ENCODE measurements at regions not wholly inside any gene's neighbourhood (a gene's known extent, or its start where the extent isn't known, plus 50 kb on each side); places are given as distances from the start of the nearest gene placed in this dataset.

DNA sequence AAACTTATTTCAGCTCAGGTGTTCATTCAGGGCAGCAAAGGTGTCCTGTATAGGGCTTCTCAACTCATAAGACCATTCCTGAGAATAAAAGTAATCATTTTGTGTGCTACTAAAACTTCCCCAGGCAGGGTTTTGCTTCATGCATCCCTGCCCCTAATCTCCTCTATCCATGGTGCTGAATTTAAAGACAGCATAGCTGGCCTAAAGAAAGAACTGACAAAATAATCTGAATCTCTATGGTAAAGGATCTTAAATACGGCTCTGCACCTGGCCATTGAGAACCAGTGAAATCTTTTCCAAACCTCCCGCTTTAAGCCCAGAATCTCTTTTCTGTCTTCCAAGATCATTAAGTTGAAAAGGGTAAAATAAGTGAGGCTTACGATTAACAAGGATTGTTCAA is 292.1 kb upstream of the KLHL29 start:
- TF ChIP-seq, protein P1, sequence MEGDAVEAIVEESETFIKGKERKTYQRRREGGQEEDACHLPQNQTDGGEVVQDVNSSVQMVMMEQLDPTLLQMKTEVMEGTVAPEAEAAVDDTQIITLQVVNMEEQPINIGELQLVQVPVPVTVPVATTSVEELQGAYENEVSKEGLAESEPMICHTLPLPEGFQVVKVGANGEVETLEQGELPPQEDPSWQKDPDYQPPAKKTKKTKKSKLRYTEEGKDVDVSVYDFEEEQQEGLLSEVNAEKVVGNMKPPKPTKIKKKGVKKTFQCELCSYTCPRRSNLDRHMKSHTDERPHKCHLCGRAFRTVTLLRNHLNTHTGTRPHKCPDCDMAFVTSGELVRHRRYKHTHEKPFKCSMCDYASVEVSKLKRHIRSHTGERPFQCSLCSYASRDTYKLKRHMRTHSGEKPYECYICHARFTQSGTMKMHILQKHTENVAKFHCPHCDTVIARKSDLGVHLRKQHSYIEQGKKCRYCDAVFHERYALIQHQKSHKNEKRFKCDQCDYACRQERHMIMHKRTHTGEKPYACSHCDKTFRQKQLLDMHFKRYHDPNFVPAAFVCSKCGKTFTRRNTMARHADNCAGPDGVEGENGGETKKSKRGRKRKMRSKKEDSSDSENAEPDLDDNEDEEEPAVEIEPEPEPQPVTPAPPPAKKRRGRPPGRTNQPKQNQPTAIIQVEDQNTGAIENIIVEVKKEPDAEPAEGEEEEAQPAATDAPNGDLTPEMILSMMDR (IDR thresholded peaks at IDR 0.05; ENCODE audit: low read depth, low read length, poor library complexity, severe bottlenecking): no peak
- no peak for TF ChIP-seq EZH2phosphoT487 (IDR thresholded peaks at IDR 0.05; ENCODE audit: borderline replicate concordance, low read length)
